ENCODE measurements at regions not wholly inside any gene's neighbourhood (a gene's known extent, or its start where the extent isn't known, plus 50 kb on each side); places are given as distances from the start of the nearest gene placed in this dataset.

- TF ChIP-seq SUZ12 (IDR thresholded peaks at IDR 0.05; ENCODE audit: extremely low read depth, insufficient read depth, insufficient read length) (no peak), ZNF274 (IDR thresholded peaks at IDR 0.05; ENCODE audit: low read depth, low read length) (no peak), YY1 (IDR thresholded peaks at IDR 0.05; ENCODE audit: insufficient read depth, insufficient read length) (no peak)
Measured at GRCh38 chr2:111662039-111662770, 221.8 kb downstream of the ANAPC1 start.

Measured in NT2/D1 (cell line).